ENCODE measurements at regions not wholly inside any gene's neighbourhood (a gene's known extent, or its start where the extent isn't known, plus 50 kb on each side); places are given as distances from the start of the nearest gene placed in this dataset.
"Not testable (repeated sequence)": the region's sequence is repeated elsewhere in the genome, so short reads cannot be mapped to it uniquely, and the experiment has no call there.

DNA sequence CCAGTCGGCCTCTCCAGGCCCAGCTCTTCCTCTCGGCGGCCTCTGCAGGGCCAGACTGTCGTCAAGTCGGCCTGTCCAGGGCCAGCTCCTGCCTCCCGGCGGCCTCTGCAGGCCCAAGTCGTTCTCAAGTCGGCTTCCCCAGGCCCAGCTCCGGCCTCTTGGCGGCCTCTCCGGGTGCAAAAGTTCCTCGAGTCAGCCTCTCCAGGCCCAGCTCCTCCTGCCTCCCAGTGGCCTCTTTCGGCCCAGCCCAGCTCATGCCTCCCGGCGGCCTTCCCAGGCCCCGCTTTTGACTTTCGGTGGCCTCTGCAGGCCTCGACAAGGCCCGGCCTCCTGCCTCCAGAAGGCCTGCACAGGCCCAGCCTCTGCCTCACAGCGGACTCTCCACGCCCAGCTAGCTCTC is 51.7 kb upstream of the METTL14 start:
- TF ChIP-seq, protein P1, sequence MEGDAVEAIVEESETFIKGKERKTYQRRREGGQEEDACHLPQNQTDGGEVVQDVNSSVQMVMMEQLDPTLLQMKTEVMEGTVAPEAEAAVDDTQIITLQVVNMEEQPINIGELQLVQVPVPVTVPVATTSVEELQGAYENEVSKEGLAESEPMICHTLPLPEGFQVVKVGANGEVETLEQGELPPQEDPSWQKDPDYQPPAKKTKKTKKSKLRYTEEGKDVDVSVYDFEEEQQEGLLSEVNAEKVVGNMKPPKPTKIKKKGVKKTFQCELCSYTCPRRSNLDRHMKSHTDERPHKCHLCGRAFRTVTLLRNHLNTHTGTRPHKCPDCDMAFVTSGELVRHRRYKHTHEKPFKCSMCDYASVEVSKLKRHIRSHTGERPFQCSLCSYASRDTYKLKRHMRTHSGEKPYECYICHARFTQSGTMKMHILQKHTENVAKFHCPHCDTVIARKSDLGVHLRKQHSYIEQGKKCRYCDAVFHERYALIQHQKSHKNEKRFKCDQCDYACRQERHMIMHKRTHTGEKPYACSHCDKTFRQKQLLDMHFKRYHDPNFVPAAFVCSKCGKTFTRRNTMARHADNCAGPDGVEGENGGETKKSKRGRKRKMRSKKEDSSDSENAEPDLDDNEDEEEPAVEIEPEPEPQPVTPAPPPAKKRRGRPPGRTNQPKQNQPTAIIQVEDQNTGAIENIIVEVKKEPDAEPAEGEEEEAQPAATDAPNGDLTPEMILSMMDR (IDR thresholded peaks at IDR 0.05; ENCODE audit: low read length) = not testable (repeated sequence)
- TF ChIP-seq EZH2phosphoT487 (IDR thresholded peaks at IDR 0.05; ENCODE audit: low read length); EZH2 (optimal IDR thresholded peaks at IDR 0.05; ENCODE audit: low read depth, low read length): not testable (repeated sequence)
